DMS153 (cell line): ENCODE measurements at regions not wholly inside any gene's neighbourhood (a gene's known extent, or its start where the extent isn't known, plus 50 kb on each side); places are given as distances from the start of the nearest gene placed in this dataset.

ENCODE experiments used
- DNase-seq: peaks from one replicate; lab custom pipeline; 2025; lab: John Stamatoyannopoulos, UW

GRCh38 chr2:118738524-118739308 lies 108.7 kb downstream of the EN1 start:
- DNase-seq: no peak

DNA sequence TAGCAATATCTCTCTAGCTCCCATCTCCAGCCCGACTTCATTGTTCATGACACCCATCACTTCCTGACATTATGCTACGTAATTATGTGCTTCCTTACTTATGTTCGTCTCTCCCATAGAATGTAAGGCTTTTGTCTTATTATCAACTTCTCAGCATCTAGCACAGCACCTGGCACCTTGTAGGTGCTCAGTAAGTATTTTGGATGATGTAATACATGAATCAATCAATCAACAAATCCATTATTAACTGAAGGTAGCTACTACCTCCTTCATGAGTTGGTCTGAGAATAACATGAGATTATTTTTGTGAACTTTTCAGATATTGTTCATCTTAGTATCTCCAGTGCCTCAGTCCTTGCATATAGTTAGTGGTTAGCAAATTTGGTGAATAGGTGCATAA lies 109.3 kb downstream of the EN1 start:
- DNase-seq: no peak

DNA sequence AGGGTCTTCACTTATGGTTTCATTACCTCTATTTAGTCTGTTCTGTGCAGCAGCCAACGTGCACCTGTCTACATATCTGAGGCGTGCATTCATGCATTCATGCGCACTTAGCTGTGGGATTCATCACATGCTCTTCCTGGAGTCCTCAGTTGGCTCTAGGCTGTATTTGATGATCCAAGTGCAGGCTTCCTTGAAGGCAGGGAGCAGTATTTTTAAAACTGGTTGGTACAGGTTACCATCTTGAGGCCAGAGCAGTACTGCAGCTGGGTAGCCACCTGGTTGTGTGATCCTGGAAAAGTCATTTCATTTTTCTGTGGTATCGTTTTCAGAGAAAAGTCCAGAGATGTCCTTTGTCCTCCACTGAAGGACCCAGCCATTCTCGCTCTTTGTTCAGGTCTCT lies 109.8 kb downstream of the EN1 start:
- no peak for DNase-seq

GRCh38 chr2:118732432-118732831 lies 115.0 kb downstream of the EN1 start:
- no peak for DNase-seq

GRCh38 chr2:118731413-118731812 lies 116.0 kb downstream of the EN1 start:
- DNase-seq: no peak

DNA sequence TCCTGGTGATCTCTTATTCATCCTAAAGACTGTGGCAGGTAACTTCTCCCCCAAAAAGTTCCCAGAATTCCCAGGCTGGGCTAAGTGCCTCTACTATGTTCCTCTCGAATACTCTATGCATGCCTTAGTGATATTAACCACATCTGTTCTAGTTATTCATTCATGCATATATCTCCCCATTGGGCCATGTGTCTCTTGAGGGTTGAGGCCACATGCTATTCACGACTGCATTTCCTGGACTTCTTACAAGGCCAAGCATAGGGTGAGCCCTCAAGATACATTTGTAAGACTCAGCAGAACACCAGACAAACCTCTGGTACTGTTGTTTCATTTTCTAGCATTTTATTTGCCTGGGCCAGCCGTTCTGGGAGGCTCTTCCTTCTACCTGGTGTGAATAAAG lies 117.0 kb downstream of the EN1 start:
- no peak for DNase-seq

DNA sequence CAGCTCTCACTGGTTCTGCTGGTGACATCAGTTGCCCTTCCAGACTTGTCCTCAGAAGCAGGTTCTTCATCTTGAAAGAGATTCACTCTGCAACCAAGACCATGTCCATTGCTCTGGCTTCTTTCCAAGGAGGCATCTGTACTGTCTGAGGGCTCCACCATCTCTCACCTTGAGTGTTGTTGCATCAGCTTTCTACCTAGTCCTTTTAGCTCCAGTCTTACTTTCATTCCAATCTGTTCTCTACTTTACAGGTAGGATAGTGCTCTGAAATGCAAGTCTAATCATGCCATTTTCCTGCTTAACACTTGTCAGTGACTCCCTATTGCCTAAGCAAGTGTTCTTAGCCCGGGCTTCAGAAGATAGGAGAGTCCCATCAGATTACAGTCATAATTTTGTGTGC lies 117.7 kb downstream of the EN1 start:
- DNase-seq: no peak

GRCh38 chr2:118728984-118729383 lies 118.5 kb downstream of the EN1 start:
- DNase-seq: no peak

DNA sequence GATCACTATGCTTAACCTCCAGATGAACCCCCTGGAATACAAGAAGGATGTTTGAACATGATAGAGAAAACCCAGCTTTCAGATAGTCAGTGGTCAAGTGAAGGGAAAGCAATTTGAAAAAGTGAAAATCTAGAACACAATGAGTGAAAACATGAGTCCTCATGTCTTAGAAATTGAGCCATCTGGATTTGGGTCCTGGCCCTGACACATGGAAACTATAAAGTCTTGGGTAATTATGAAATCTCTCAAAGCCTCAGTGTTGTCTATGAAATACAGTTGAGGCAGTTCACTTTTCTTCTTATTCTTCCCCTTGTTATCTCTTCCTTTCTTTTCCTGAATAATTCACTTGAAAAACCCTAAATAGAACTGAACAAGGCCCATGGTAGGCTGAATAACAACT lies 120.6 kb downstream of the EN1 start:
- no peak for DNase-seq

DNA sequence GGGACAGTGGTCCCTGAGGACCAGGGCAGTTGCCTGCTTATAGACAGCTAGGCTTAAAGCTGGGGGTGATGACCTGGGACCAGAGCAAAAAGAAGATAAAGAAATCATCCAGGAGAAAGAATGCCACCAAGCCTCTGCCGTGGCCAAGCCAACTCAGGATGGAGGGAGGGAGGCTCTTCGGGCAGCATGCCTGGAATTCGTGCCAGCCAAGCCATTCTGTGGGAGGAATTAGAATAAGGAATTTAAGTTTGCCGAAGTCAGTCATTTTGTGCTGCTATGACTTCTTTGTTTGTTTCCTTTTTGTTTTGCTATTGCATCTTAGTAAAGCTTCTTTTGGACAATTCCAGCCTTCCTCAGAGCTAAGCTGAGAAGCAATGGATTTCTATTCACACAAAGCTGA lies 124.1 kb downstream of the EN1 start:
- DNase-seq: no peak

DNA sequence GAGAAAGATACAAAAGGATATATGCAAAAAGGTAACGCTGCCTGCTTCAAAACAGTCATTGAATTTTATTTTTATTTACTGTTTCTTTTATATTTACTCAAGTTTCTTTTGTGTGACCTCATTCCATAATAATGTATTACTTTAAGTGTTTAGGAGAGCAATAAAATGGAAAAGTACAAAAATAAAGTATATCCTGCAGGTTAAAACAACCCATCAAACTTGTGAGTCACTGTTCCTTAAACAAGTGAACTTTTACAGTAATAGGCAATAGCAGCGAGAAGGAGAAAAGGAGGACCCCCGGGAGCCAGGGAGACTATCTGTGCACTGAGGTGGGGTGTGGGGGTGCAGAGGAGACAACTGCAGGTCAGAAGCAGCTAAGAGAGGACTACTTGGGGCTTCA lies 124.5 kb downstream of the EN1 start:
- no peak for DNase-seq

DNA sequence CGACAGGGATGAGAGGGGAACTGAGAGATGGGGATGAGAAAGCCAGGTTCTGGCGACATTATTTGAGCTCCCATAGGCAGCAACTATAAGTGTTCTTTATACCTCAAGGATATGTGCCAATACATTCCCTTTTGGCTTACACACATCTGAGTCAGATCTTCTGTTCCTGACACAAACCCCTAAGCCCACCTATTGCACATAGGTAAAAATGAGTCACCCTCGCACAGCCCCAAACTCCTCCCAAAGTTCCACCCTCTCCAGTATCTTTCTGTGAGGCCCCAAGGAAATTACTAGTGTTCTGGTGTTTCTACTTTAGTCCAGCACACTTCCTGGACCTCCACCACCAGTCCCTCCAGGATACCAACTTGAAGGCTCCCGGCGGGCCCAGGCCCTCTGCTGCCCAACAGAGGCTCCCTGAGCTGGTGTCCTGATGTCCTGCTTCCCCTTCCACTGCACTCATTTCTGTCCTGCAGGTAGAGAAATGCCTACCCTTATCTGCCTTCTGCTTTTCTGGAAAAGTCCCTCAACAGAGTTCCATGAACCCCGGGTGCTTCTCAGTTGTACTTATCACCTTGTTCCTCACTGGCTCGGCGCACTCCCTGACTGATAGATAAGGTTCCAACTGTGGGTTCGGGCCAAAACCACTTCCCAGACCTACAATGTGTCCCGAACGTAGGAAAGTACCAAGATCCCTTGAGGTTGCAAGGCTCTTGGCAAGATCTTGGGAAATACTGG lies 125.5 kb downstream of the EN1 start:
- DNase-seq: no peak

DNA sequence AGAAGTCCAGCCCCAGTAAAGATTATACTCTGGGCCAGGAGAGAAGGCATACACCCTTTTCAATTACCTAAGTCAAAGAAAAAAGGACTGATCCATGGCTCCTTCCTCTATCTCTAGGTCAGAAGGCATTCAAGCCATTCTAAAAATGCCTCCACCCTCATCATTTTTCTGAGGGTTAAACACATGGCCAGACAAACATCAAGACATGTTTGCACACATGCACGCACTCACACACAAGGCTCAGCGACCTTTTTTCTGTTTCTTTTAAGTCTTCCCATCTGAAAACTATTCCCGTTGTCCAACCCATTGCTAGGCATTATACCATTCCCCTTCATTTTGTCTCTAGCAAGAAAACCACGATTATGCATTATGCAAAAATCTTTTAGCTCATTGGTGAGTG lies 126.6 kb downstream of the EN1 start:
- no peak for DNase-seq

DNA sequence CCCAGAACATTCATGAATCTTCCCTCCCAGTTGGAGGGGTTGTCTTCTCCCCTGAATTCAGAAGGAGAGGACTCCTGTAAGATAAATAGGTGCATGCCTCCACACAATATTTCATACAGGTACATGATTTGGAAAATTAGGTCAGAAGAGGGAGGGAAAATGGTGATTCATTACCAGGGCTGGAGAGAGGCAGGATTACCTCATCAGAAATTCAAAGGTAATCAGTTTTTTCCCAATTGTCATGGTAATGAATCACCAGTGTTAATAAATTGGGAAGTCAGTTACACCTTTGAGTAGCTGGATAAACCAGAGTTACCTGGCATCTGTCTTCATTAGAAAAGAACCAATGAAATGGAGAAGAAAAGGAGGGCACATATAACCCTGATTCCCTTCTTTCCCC lies 128.5 kb downstream of the EN1 start:
- DNase-seq: no peak

- DNase-seq: no peak
These were observed 131.3 kb downstream of the EN1 start for GRCh38 chr2:118716102-118716501.

- DNase-seq: no peak
These were observed 133.3 kb downstream of the EN1 start for GRCh38 chr2:118714118-118714517.

GRCh38 chr2:118711603-118712002 lies 135.8 kb downstream of the EN1 start:
- DNase-seq: no peak

- DNase-seq: no peak
These were observed 137.0 kb downstream of the EN1 start for GRCh38 chr2:118710481-118710880.

DNA sequence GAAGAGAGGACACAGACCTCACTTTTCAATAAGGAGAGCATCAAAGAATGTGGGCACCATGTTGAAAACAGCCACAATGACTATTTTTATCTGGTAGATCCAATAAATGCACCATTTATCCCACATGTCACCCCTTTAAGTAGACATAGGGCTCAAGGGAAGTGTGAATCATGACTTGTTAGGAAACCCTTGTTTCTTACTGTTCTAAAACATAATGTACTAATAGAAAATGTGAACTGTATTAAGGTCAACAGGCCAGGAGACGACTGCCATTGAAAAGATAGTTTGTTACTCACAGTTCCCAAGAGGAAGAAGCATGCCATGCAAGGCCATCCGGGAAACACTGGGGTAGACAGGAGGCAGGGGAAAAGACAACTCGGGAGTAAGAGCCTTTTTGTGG lies 137.7 kb downstream of the EN1 start:
- DNase-seq: no peak

GRCh38 chr2:118706844-118707243 lies 140.6 kb downstream of the EN1 start:
- no peak for DNase-seq

GRCh38 chr2:118706371-118706770 lies 141.1 kb downstream of the EN1 start:
- DNase-seq: no peak

- DNase-seq: no peak
These were observed 142.4 kb downstream of the EN1 start for GRCh38 chr2:118705032-118705431.

- DNase-seq: no peak
These were observed 147.8 kb downstream of the EN1 start for GRCh38 chr2:118699447-118700175.
